NCI-H226 (cell line): ENCODE measurements at regions not wholly inside any gene's neighbourhood (a gene's known extent, or its start where the extent isn't known, plus 50 kb on each side); places are given as distances from the start of the nearest gene placed in this dataset.
A peak's percentile ranks its signal among the peaks of the same experiment; 100 is the strongest.

Experiments
- DNase-seq: peaks from one replicate; pipeline ENCODE4 v3.0.0-alpha.2; 2015

DNA sequence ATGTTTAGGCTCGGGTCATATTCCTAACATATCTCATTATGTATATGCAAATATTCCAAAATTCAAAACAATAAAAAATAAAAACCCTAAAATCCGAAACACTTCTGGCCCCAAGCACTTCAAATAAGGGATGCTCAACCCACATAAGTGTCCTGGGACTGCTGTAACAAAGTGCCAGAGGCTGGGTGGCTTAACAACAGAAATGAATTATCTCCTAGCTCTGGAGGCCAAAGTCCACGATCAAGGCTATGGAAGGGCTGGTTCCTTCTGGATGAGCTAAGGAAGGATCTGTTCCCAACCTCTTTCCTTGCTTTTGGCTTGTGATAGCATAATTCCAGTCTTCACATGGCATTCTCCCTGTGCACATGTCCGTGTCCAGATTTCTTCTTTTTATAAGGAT lies 181.6 kb upstream of the NFE2L3 start:
- no peak for DNase-seq

DNA sequence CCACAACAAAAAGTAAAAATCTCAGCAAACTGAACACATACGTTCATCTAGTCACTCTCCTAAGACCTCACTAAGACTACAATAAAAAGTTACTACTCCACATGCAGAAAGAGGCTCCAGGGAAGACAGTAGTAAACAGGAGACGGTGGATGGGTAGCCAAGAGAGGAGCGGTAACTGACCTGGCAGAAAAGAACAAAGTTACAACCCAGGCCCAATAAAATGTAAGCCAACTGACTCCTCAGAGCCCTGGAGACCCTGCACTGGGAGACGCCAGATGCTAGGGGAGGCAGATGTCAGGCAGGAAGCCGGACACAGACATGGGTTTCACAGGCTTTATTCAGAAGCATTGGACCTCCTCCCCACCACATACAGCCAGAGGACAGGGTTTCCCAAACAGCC lies 181.1 kb upstream of the NFE2L3 start:
- no peak for DNase-seq

DNA sequence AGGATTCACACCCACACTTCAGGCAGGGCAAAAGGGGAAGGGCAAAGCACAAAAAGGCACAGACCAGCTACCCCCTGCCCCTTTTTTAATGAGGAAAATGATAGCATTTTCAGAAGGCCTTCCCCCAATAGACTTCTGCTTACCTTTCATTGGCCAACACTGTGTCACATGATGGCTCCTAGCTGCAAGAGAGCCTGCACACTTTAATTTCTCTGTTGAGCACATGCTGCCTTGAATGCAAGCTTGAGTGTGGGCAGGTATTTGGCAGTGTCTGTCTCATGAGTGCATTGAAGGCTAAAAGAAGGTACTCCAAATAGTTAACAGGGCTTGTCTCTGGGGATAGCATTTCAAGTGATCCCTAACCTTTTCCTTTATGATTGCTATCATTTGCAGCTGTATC lies 175.4 kb upstream of the NFE2L3 start:
- no peak for DNase-seq

DNA sequence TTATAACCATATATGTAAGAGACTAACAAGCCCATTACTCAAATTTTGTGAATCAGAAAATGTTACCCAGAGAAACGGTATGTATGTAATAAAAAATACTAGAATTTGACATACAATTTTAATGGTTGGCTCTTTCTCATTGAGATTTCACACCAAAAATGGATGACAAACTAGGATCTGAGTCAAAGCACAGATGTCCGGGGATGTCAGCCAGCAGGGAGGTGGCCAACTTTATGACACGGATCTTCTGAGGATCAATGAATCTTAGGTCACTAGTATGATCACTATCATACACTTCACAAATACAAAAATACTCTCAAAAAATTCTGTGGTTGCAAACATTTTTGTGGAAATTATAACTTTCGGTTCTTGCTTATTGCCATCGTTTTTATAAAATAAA lies 173.5 kb upstream of the NFE2L3 start:
- DNase-seq: no peak

DNA sequence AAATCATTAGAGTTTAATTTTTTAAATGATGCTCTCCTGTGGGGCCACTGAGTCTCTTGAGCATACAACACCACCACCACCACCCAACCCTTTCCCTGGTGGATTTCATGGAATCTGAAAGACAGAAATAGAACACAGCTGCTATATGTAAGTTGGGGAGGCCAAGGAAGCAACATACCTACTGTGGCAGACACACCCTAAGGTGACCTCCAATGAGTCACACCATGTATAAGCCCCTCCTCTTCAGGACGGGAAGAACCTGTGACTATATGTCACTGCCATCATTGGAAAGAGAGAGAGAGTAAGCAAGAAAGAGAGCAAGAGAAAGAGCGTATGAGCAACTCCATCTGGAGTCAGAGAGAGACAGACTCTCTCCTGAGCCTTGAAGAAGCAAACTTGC lies 172.4 kb upstream of the NFE2L3 start:
- DNase-seq: no peak

DNA sequence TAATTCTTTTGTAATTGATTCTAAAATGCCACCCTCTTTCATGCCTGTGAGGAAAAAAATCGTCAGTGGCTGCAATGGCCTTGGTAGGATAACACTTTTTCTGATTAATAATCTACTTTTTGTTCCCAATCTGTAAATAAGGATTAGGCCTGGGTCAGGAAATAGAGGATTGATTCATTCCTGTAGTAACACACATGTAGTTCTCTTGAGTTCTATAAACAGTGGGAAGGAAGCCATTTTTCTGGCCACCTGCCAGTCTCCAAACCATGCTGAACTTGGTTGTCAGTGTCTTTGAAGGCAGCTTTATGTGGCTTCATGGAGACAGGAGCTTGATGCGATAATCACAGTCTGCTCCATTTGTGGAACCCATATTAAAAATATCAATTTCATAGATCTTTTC lies 169.3 kb upstream of the NFE2L3 start:
- no peak for DNase-seq

DNA sequence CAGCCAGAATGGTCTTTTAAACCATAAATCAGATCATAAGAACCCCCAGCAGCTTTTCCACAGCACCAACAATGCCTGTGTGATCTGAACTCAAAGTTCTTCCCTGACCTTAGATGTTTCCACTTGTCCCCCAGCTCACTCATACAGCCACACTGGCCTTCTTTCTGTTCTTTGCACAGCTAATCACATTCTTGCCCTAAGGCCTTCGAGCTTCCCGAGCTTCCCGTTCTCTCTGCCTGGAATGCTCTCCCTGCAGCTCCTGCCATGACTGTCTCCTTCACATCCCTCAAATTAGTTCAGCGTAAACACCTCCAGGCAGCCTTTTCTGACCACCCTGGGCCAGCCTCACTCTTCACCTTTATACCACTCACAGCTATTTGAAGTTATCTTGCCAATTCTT lies 166.8 kb upstream of the NFE2L3 start:
- DNase-seq: no peak

DNA sequence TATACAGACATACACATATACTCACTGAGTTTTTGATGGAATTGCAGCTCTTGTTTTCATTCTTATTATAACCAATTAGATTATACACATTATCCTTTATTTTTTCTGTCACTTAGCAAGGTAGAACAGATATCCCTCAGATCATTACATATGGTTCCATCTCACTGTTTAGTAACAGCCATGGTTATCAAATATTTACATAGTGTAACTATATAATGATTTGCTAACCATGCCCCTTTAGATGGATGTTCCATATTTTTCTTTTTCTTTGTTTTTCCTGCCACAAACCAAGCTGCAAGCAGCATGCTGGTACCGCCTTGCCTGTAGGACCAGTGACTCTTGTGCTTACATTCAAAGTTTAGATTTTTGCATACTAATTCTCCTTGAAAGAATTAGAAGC lies 163.4 kb upstream of the NFE2L3 start:
- DNase-seq: no peak

DNA sequence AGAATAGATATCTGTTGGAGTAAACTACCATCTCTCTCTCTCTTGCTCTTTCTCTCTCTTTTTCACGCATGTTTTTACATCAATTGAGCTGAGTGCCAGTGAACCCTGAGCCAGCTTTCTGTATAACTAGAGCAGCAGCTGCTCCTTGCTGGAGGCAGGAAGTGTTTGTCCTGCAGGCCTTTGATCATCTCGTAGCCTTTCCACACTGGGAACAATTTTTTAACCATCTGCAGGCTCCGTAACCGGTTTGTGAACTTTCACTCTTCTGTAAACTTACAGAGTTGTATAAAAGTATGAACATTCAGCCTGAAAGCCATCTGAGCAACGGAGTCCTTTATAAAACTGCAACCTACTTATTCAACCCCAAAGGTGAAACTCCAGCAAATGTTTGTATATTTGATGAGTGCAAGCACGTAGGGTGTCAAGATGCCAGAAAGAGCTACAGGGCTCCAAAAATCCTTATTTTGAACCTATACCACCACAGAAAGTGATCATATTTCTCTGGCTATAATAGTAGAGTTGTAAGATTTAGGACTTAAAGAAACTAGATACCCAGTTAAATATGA lies 162.8 kb upstream of the NFE2L3 start:
- no peak for DNase-seq

DNA sequence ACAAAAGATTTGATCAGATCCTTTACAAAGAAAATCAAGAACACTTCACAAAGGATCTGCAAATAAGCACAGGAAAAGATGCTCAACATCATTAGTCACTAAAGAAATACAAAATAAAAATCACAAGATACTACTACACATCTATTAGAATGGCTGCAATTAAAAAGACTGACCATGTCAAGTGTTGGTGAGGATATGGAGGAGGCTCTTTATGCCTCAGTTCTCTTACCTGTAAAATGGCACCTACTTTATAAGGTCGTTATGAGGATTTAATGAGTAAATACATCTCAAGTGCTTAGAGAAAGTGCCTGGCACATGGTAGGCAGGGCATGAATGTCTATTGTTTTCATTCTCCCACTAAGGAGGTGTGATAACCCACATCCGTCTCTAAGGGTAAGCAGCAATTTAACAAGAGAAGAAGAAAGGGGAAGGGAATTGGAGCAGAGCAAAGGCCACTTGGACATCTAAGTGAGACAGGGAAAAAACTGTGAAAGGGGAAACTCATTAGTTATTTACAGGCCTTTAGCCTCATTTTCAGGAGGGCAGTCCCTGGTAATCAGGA lies 157.5 kb upstream of the NFE2L3 start:
- DNase-seq: no peak

DNA sequence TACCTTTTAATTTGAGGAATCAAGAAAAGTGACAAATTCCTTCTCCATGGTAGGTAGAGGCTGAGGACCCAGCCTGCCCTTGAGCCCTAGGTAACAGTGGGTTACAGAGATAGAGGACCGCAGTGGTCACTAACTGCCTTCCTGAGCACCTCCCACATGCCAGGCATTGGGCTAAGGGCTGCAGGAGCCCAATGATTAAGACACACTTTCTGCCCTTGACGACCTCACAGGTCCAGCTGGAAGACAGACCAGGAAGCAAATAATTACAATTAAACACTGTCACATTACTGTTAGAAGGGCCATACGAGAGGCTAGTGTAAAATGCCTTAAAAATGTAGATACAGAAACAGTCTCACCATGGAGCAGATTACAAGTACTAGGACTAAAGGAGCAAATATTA lies 156.8 kb upstream of the NFE2L3 start:
- no peak for DNase-seq

DNA sequence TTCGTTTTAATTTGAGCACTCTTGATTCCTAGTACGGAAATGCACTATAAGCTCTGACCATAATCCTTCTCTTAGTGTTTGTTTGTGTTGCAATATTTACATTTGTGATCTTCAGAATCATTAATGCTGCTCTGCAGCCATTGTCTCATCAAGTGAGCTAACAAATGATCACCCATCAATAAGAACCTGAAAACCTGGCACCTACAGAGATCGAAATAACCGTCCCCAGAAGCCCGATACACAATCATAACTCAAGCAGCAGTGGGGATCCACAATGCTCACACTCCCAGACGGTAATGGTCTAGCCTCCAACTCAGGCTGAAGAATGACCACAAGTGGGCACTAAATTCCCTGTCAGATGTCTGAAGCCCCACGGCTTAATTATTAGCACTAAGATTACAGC lies 156.0 kb upstream of the NFE2L3 start:
- DNase-seq: no peak

DNA sequence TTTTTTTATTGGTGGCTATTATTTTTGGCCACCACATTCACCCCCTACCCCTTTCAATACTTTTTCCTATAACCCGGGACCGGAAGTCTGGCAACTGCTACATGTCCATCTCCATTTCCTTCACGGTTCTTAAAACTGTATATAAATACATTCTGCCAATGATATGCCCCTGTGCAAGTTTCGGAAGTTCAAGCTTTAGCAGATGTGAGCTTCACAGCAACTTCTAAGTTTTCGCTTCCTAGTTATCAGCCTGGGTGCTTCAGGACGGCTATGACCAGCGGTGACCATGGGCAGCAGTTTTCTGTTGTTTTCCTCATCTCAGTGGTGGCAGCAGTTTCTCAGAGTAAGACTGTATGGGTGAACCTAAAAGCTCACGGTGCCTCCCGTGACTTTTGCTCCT lies 153.5 kb upstream of the NFE2L3 start:
- DNase-seq: no peak

DNA sequence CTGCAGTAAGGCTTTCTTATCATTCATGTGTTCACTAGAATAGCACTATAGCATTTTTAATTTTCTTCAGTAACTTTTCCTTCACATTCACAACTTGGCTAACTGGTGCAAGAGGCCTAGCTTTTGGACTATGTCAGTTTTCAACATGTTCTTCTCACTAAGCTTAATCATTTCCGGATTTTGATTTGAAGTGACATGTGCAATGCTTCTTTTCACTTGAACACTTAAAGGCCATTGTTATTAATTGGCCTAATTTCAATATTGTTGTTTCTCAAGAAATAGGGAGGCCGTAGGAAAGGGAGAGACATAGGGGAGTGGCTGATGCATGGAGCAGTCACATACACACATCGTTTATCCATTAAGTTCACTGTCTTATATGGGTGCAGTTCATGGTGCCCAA lies 151.2 kb upstream of the NFE2L3 start:
- DNase-seq: no peak

DNA sequence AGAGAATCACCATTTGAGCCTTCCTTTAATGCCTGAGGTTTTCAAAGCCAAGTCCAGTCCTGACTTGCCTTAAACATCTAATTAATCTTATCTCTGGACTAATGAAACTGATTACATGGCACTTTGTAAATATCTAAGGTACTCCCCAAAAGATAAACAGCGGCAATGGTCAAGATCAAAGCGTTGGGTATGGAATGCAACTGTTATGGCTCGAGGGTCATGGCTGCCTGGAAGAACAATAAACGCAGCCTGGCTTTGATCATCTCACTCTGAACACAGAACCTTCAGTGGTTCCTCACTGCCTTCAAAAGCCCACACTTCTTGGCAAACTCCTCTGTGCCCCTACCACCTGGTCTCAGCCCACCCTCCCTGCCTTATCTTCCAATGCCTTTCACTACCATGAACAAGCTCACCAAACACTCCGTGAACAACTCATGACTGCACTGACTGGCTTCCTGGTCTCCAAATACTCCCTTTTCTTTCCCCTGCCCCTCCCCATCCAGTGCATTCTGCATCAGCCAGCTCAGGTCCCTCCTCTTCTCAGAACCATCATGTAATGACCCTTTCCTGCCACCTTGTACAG lies 150.2 kb upstream of the NFE2L3 start:
- no peak for DNase-seq

DNA sequence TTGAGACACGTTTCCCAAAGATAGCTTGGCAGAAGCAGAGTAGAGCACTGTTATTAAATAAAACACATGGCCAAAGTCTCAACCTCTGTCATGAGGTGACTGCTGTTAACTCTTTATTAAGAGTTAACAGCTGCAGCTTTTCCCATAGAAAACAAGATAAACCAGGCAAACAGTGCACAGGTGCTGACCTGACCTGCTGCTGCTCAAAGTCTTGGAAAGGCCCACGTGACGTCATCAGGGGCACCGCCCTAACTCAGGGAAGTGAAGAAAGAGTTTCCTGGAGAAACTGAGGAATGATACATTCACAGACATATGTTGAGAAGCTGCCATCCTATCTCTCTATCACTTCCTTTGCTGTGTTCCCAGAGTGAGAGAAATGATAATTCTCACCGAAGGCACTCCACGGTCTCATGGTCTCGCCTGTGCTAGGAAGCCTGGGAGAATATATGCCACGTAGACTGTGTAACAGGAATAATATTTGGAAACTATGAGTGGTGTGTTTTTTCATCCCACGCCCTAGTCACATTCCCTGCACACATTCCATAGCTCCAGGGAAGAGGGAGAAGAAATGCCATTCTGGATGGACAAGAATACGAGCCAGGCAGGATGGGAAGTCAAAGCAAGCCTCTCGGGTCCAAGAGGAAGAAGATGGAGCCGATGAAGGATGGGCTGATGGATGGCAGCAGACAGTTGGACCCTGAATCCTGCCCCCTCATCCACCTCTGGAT lies 146.2 kb upstream of the NFE2L3 start:
- DNase-seq: no peak

DNA sequence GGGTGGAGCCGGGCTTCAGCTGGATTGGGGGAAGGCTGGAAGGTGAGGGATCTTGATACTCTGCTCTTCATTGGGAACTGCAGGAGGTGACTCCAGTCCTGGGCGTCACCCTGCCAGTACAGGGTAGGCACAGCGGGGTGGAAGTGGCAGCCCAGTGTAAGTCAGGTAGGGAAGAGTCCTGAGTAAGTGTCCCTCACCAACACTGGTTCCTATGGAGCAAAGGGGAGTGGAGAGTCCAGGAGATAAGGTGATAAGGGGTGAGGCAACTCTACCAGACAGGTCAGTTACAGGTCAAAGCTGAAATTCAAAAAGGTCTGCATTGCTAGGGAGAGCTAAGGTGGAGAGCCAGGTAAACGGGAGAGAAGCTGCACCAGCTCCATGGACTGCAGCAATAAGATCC lies 145.6 kb upstream of the NFE2L3 start:
- no peak for DNase-seq

DNA sequence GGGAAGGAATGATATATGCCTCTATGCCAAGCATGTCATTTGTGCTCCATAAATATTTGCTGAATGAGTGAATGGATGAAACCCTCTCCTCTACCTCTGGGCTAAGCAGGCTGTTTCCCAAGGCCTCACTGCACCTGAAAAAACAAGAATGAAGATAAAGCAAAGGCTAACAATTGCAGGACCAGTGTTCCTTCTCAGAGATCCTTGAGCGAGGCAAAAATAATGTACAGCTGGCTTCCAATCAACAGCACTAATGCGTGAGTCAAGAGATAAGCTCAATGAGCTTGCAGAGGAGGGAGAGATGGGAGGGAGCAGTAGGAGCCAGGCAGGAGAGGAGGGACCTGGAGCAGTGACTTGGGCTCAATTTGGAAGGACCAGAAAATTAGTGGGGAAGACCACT lies 144.5 kb upstream of the NFE2L3 start:
- no peak for DNase-seq

DNA sequence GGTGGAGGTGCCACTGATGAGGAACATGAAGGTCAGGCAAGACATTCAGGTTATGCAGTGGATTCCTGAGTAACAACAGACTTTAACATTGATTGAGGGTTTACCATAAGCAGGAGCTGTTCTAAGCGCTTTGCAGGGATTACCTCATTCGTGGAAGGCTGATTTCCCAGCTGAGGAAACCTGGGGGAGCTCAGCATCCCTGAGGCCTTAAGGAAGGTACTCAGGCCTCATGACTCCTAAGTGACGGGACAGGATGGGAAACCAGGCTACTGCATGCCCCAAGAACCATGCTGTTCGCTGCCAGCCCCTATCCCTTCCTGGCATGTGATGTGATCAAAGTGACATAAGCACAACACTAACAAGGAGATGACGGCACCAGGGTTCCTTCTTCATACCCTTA lies 143.6 kb upstream of the NFE2L3 start:
- DNase-seq: no peak

DNA sequence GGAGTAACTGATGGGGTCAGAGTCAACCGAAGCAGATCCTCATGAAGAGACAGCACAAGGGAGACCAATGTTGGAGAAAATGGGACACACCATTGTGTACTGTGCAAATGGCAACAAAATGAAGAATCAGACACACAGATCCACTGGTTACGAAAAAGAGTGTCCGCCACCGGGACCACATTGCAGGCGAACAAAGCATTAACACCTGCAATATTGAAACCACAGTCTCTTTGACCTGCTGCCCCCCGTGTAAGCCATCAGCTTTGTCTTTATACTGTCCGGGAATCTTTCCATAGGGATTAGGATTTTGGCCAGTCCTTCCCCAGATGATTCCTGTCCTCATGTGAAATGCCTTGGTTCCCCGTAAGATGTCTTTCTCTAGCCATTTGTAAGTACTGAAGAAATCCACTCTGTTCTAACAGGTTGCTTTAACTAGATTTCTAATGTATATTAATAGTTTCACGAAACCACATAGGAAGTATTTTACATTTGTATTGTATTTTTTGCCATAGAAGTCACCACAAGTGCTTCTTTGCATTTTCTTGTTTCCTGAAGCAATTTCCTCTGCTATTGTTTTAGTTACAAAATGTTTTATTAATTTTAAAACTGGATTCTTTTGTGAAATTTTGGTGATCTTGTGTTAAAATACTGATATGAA lies 140.8 kb upstream of the NFE2L3 start:
- DNase-seq: no peak

DNA sequence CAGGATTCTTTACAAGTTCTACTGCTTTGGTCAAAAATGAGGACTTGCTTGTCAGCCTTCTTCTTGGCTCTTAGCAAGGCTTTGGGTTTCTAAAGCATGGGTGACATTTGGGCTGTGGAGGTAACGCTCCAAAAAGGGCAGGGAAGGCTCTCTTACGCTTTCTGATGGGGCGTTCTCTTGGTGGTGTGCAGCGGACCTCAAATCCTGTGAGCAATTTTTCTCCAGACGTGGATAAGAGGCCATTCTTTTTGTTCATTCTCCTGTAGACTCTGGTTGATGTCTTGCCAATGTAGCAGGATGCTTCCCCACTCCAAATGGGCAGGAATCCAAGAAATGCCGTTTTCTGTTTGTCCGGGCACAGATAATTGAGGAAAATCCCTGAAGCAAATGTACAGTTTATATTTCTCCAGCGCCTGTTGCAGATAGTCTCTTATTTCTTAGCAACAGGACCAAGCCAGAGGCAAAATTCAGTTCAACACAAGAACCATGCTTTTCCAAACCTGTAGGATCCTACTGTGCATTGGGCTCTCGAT lies 138.4 kb upstream of the NFE2L3 start:
- no peak for DNase-seq

DNA sequence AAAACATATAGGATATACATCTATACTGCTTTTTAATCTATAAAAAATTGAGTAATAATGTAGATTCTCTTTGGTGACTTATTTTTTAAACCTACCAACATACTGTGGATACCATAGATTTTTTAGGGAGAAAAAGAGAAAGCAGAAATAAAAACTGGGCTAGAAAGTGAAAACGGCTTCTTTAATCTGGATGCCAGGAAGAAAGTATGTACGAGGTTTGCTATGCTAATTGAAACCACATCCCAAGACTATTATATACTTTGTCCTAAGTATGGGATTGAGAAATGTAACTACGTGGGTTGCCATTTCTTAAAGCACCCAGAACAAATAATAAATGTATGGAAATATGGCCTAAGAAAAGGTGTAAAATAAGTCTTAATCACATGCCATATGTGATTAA lies 129.0 kb upstream of the NFE2L3 start:
- no peak for DNase-seq

DNA sequence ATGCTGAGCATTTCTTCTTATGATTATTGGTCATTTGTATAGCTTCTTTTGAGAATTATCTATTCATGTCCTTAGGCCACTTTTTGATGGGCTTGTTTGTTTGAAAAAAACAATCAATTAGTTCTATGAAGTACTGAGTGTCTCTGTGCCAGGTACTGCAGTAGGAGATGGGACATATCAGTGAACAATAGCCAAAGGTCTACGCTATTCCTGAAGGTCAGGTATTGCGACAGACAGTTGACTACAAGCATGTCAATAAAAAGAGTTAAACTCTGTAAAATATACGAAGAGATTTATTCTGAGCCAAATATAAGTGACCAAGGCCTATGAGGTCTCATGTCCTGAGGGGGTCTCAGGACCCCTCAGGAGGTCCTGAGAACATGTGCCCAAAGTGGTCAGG lies 122.1 kb upstream of the NFE2L3 start:
- DNase-seq: no peak

DNA sequence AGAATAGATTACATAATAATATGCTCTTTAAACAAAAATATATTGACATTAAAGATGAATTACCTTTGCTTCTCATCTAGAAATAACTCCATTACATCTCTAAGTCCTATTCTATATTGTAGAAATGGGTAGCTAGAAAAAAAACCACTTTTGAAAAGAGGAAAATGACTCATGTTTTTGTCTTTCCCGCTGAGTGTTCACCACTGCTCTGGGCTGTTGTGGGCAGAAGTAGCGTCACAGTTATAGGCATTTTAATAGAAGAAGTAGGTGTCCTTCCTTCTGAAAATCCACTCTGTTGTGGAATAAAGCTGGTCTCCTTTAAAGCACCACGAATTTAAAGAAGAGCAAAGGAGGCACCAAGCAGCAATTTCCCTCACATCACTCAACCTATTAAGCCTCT lies 117.6 kb upstream of the NFE2L3 start:
- peak; percentile 16 for DNase-seq
